HCT116 (cell line): ENCODE measurements at regions not wholly inside any gene's neighbourhood (a gene's known extent, or its start where the extent isn't known, plus 50 kb on each side); places are given as distances from the start of the nearest gene placed in this dataset.

ENCODE experiments used
- ATAC-seq: fragments of 200-7000 bp; cut with Tn5 transposase; 2 replicates; pipeline ENCODE4 v1.9.1; 2020; ENCODE audit warnings: mild to moderate bottlenecking, moderate library complexity
- BruUV-seq: library from RNA; stranded (reverse); fragments of 400-500 nt; replicated peaks from 2 replicates; lab custom pipeline; 2021; lab: Mats Ljungman, UMichigan
- CTCF ChIA-PET: fragments of 300-600 bp; sonication (Branson Sonifier 250); formaldehyde crosslinking; loops from one replicate; lab custom pipeline; 2021; ENCODE audit warnings: antibody characterized with exemption; lab: Charles Lee
- POLR2A ChIA-PET: fragments of 300-600, 350-600 bp; sonication (Branson Sonifier 250); formaldehyde crosslinking; loops from one replicate; lab custom pipeline; 2021; ENCODE audit warnings: antibody characterized with exemption; lab: Charles Lee
- RAD21 ChIA-PET, 2 experiments: fragments of 300-600 bp; sonication (Branson Sonifier 250); formaldehyde crosslinking; loops; one replicate each; lab custom pipeline; 2023; ENCODE audit warnings: low total read pairs in 2 of 2; ENCODE audit not compliant: uncharacterized antibody in 2 of 2, unreplicated experiment in 2 of 2, low non-redundant PET in 1 of 2; lab: Charles Lee
- DNase-seq: peaks from one replicate; pipeline ENCODE4 v3.0.0-alpha.2; 2010; ENCODE audit warnings: low read depth, low spot score
- H2AFZ ChIP-seq: fragments of 200-600 bp; shearing (Covaris generic), sonication (generic); 2 replicates; pipeline ENCODE4 v1.6.1; 2017; ENCODE audit warnings: low read depth, mixed run types, mixed read lengths, antibody characterized with exemption, low read length; ENCODE audit not compliant: poor library complexity, severe bottlenecking
- H3K27ac ChIP-seq: 2 replicates; pipeline ENCODE4 v1.5.1; 2012; ENCODE audit warnings: low read depth, low read length
- H3K27me3 ChIP-seq: fragments of 200-600 bp; sonication (generic); 2 replicates; pipeline ENCODE4 v1.6.1; 2016; ENCODE audit warnings: mixed run types, low read length, mixed read lengths; ENCODE audit not compliant: insufficient read depth
- H3K36me3 ChIP-seq, 2 experiments: fragments of 200-500 bp in 1 of 2; fragments of 200-600 bp in 1 of 2; sonication (Bioruptor generic) in 1 of 2; sonication (generic) in 1 of 2; 2 replicates each; pipeline versions ENCODE4 v1.5.1 to v1.6.1; 2014 to 2016; ENCODE audit warnings: low read length in 2 of 2, inconsistent platforms in 1 of 2, mixed read lengths in 1 of 2, mixed run types in 1 of 2; ENCODE audit not compliant: insufficient read depth in 2 of 2, control insufficient read depth in 1 of 2
- H3K4me1 ChIP-seq, 2 experiments: fragments of 200-600 bp in 1 of 2; sonication (generic) in 1 of 2; 2 replicates each; pipeline versions ENCODE4 v1.5.1 to v1.6.1; 2012 to 2017; ENCODE audit warnings: low read length in 2 of 2, inconsistent platforms in 1 of 2, mild to moderate bottlenecking in 1 of 2, mixed read lengths in 1 of 2, mixed run types in 1 of 2, moderate library complexity in 1 of 2; ENCODE audit not compliant: insufficient read depth in 2 of 2, control insufficient read depth in 1 of 2
- H3K4me2 ChIP-seq: fragments of 200-600 bp; sonication (generic); 2 replicates; pipeline ENCODE4 v1.6.1; 2017; ENCODE audit warnings: mixed run types, low read length, mixed read lengths
- H3K4me3 ChIP-seq, 2 experiments: fragments of 200-600 bp in 1 of 2; sonication (generic) in 1 of 2; replicated peaks in 1 of 2; 2 replicates each; pipeline ENCODE4 v1.5.1; 2011 to 2016; ENCODE audit warnings: low read length in 2 of 2, control low read depth in 1 of 2, low read depth in 1 of 2, mild to moderate bottlenecking in 1 of 2, mixed read lengths in 1 of 2, mixed run types in 1 of 2
- H3K79me2 ChIP-seq: fragments of 200-600 bp; sonication (generic); 2 replicates; pipeline ENCODE4 v1.6.1; 2017; ENCODE audit warnings: mild to moderate bottlenecking, mixed run types, low read length, moderate library complexity, mixed read lengths; ENCODE audit not compliant: insufficient read depth
- H3K9ac ChIP-seq: fragments of 200-600 bp; sonication (generic); 2 replicates; pipeline ENCODE4 v1.6.1; 2016; ENCODE audit warnings: low read length, mixed read lengths
- H3K9me2 ChIP-seq: fragments of 200-600 bp; sonication (generic), shearing (Covaris generic); 2 replicates; pipeline ENCODE4 v1.6.1; 2017; ENCODE audit warnings: mixed run types, mild to moderate bottlenecking, moderate library complexity; ENCODE audit not compliant: insufficient read depth
- H3K9me3 ChIP-seq, 2 experiments: fragments of 200-500 bp in 1 of 2; fragments of 200-600 bp in 1 of 2; sonication (Bioruptor generic) in 1 of 2; sonication (generic) in 1 of 2; 2 replicates each; pipeline ENCODE4 v1.6.1; 2014 to 2017; ENCODE audit warnings: low read length in 2 of 2, mixed read lengths in 2 of 2, inconsistent platforms in 1 of 2, low read depth in 1 of 2, mild to moderate bottlenecking in 1 of 2, mixed run types in 1 of 2, moderate library complexity in 1 of 2; ENCODE audit not compliant: control insufficient read depth in 1 of 2, insufficient read depth in 1 of 2
- H4K20me1 ChIP-seq: fragments of 200-600 bp; sonication (generic), shearing (Covaris generic); 2 replicates; pipeline ENCODE4 v1.6.1; 2017; ENCODE audit warnings: mixed run types, mild to moderate bottlenecking, moderate library complexity; ENCODE audit not compliant: insufficient read depth
- CTCF ChIP-seq, 3 experiments: fragments of 200-600 bp in 1 of 3; sonication (generic) in 1 of 3; IDR thresholded peaks in 2 of 3; conservative IDR thresholded peaks in 1 of 3; 2 replicates each; pipeline ENCODE4 v1.5.1; 2012 to 2017; ENCODE audit warnings: low read depth in 2 of 3, low read length in 2 of 3, antibody characterized with exemption in 1 of 3, borderline replicate concordance in 1 of 3, control low read depth in 1 of 3, mild to moderate bottlenecking in 1 of 3, mixed read lengths in 1 of 3, mixed run types in 1 of 3, moderate library complexity in 1 of 3; ENCODE audit not compliant: insufficient read depth in 1 of 3
- EZH2phosphoT487 ChIP-seq: fragments of 200-600 bp; IDR thresholded peaks from 2 replicates; pipeline ENCODE4 v1.6.1; 2018; ENCODE audit warnings: antibody characterized with exemption, borderline replicate concordance
- FOSL1 ChIP-seq: IDR thresholded peaks from 2 replicates; pipeline ENCODE4 v1.6.1; 2012; ENCODE audit warnings: low read depth
- SP1 ChIP-seq: IDR thresholded peaks from 2 replicates; pipeline ENCODE4 v1.6.1; 2012; ENCODE audit warnings: low read depth
- SRF ChIP-seq: IDR thresholded peaks from 2 replicates; pipeline ENCODE4 v1.6.1; 2012; ENCODE audit warnings: low read depth
- TCF7L2 ChIP-seq: IDR thresholded peaks from 2 replicates; pipeline ENCODE4 v1.7.0; 2011; ENCODE audit warnings: borderline replicate concordance, inconsistent platforms; ENCODE audit not compliant: insufficient read depth, insufficient read length; ENCODE audit errors: extremely low read depth
- ZBTB33 ChIP-seq: IDR thresholded peaks from 2 replicates; pipeline ENCODE4 v1.6.1; 2011; ENCODE audit warnings: mild to moderate bottlenecking, low read length, moderate library complexity; ENCODE audit not compliant: insufficient replicate concordance; ENCODE audit errors: extremely low read depth
- ZFX ChIP-seq: fragments of 450-650 bp; IDR thresholded peaks from 2 replicates; pipeline ENCODE4 v1.6.1; 2017
- ZNF274 ChIP-seq: fragments of 200-500 bp; sonication (Bioruptor generic); IDR thresholded peaks from 2 replicates; pipeline ENCODE4 v1.6.1; 2014; ENCODE audit warnings: mild to moderate bottlenecking, low read depth, low read length, inconsistent platforms
- intact Hi-C: fragments of 100-400 bp; cut with micrococcal nuclease; formaldehyde crosslinking; loops from 2 replicates; pipeline ENCODE4 v1.10.0; 2022
- TF ChIP-seq, protein P1 (sequence below): IDR thresholded peaks from 2 replicates; pipeline ENCODE4 v1.6.1; 2012
- TF ChIP-seq, protein P2 (sequence below): IDR thresholded peaks from 2 replicates; pipeline ENCODE4 v1.6.1; 2012

- Histone ChIP-seq H3K79me2 (no peaks in the 10 kb centered on the region), H3K9me2 (no peaks in the 10 kb centered on the region), H3K4me1 (no peaks in the 10 kb centered on the region), H3K9ac (no peak overlapping the region), H3K9me3 (peaks cover 0 to under 1% of the 10 kb centered on the region in 2 experiments; a peak in 2 of 4 replicates), H4K20me1 (no peaks in the 10 kb centered on the region), H3K36me3 (no peaks in the 10 kb centered on the region), H2AFZ (no peak overlapping the region), H3K4me2 (no peak overlapping the region), H3K27ac (no peak overlapping the region), H3K27me3 (no peaks in the 10 kb centered on the region), H3K4me3 (no peak overlapping the region)
- ChIA-PET CTCF (no interaction called here), RAD21 (no interaction called here), POLR2A (no interaction called here)
- TF ChIP-seq SRF = no peak
- no peak for TF ChIP-seq FOSL1
- TF ChIP-seq CTCF (IDR thresholded peaks at IDR 0.05 in 2 of 3, conservative IDR thresholded peaks at IDR 0.05 in 1 of 3; ENCODE audit: borderline replicate concordance in 1 of 3, insufficient read depth in 1 of 3, low read depth in 2 of 3, low read length in 2 of 3) = no peak
- TF ChIP-seq, protein P1, sequence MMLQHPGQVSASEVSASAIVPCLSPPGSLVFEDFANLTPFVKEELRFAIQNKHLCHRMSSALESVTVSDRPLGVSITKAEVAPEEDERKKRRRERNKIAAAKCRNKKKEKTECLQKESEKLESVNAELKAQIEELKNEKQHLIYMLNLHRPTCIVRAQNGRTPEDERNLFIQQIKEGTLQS = no peak
- TF ChIP-seq SP1 = no peak
- no peak for TF ChIP-seq ZFX
- TF ChIP-seq TCF7L2 = no peak
- TF ChIP-seq, protein P2, sequence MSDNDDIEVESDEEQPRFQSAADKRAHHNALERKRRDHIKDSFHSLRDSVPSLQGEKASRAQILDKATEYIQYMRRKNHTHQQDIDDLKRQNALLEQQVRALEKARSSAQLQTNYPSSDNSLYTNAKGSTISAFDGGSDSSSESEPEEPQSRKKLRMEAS = no peak
- TF ChIP-seq ZBTB33 = no peak
- no peak for TF ChIP-seq ZNF274
- TF ChIP-seq EZH2phosphoT487 = no peak
- intact Hi-C loops = no loop called here
- ATAC-seq = no peak
- no TSS peak for BruUV-seq
- DNase-seq = no peak
Measured at GRCh38 chr11:80860632-80861031, 1419.8 kb upstream of the TENM4 start.
